Naive thymus-derived CD8-positive, alpha-beta T cell (primary cell): ENCODE measurements at regions not wholly inside any gene's neighbourhood (a gene's known extent, or its start where the extent isn't known, plus 50 kb on each side); places are given as distances from the start of the nearest gene placed in this dataset.

Source experiments
- ATAC-seq, 2 donors: fragments of 150-1000 bp; cut with Tn5 transposase in 1 of 2; sonication (Bioruptor Pico), chemical (Tn5 transposase) in 1 of 2; 1 replicate in 1 of 2; 2 replicates in 1 of 2; pipeline ENCODE4 v1.10.0; 2021; ENCODE audit warnings: mild to moderate bottlenecking in 2 of 2, moderate library complexity in 2 of 2
- POLR2A ChIA-PET: fragments of 350-600 bp; sonication (Branson Sonifier 250); formaldehyde crosslinking; loops from one replicate; lab custom pipeline; 2021; ENCODE audit warnings: antibody characterized with exemption; lab: Charles Lee
- DNase-seq, 10 donors: peaks; one replicate each; pipeline versions ENCODE4 v3.0.0 to v3.0.0-alpha.2; 2020 to 2022
- H3K27ac Mint-ChIP-seq, 10 donors: one replicate each; pipeline ENCODE4 v1.8.0; 2020 to 2022; ENCODE audit warnings: mild to moderate bottlenecking in 10 of 10, mixed read lengths in 10 of 10, moderate library complexity in 4 of 10, inconsistent platforms in 1 of 10
- H3K27me3 Mint-ChIP-seq, 5 donors: one replicate each; pipeline ENCODE4 v1.8.0; 2021 to 2022; ENCODE audit warnings: mixed read lengths in 5 of 5
- H3K36me3 Mint-ChIP-seq, 3 donors: one replicate each; pipeline ENCODE4 v1.8.0; 2020 to 2022; ENCODE audit warnings: mixed read lengths in 3 of 3, mild to moderate bottlenecking in 2 of 3, inconsistent platforms in 1 of 3
- H3K4me1 Mint-ChIP-seq, 4 donors: one replicate each; pipeline ENCODE4 v1.8.0; 2021 to 2022; ENCODE audit warnings: mixed read lengths in 4 of 4
- H3K4me3 Mint-ChIP-seq, 10 donors: one replicate each; pipeline ENCODE4 v1.8.0; 2020 to 2022; ENCODE audit warnings: mild to moderate bottlenecking in 10 of 10, mixed read lengths in 10 of 10, moderate library complexity in 6 of 10, inconsistent platforms in 1 of 10
- H3K9me3 Mint-ChIP-seq, 9 donors: one replicate each; pipeline ENCODE4 v1.8.0; 2020 to 2022; ENCODE audit warnings: mixed read lengths in 9 of 9, mild to moderate bottlenecking in 3 of 9, inconsistent platforms in 1 of 9, moderate library complexity in 1 of 9

DNA sequence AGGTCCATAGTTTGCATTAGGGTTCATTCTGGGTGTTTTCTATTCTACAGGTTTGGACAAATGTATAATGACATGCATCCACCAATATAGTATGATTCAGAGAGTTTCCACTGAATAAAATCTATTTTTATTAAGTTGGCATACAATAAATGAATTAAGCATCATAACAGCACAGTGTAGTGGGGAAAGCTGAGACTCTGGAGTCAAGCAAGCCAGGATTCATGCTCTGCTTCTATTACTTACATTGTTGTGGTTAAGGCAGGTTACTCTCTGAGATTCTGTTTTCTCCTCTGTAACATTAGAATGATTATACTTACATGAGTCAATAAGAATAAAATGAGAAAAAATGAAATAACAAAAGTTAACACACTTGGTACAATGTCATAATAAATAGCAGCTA is 131.3 kb downstream of the SLC30A10 start:
- Mint-ChIP-seq H3K27me3 (peaks cover 2 to 28% (median 14%) of the 10 kb centered on the region in 5 donors), H3K9me3 (peaks cover 0 to 11% (median 0%) of the 10 kb centered on the region in 9 donors), H3K4me3 (no peak overlapping the region), H3K4me1 (no peaks in the 10 kb centered on the region), H3K36me3 (no peaks in the 10 kb centered on the region), H3K27ac (no peak overlapping the region)
- ATAC-seq (no peak), DNase-seq (no peak)
- POLR2A ChIA-PET: no interaction called here

DNA sequence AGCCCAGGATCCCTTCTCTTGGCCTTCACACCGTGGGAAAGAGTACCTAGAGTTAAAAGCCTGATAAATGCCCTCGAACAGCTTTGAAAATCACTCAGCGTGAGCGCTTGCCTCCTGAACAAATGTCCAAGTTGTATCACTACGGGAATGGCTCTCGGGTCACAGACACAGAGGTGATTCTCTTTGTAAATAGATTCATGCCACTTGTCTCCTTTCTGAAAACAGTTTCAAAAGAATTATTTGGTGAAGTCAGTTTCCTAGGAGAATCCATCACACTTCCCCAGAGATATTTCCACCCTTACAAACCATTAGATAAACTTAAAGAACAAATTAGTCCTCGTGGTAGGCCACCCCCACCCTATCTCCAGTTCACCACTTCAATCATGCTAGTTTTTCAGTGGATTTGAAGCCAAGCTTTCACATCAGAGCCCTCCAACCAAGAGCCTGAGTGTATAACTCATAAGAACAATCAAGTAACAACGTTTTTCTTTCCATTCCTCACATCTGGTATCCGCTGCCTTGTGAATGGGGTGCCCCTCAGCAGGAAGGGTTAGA is 132.9 kb downstream of the SLC30A10 start:
- peaks cover 0 to 8% (median 0%) of the 10 kb centered on the region in 9 donors for H3K9me3 Mint-ChIP-seq
- H3K4me3 Mint-ChIP-seq: no peak overlapping the region
- no peak for DNase-seq
- no peak for ATAC-seq
- POLR2A ChIA-PET: no interaction called here
- H3K27ac Mint-ChIP-seq: no peak overlapping the region
- no peaks in the 10 kb centered on the region for H3K36me3 Mint-ChIP-seq
- no peaks in the 10 kb centered on the region for H3K4me1 Mint-ChIP-seq
- peaks cover 2 to 28% (median 14%) of the 10 kb centered on the region in 5 donors for H3K27me3 Mint-ChIP-seq

DNA sequence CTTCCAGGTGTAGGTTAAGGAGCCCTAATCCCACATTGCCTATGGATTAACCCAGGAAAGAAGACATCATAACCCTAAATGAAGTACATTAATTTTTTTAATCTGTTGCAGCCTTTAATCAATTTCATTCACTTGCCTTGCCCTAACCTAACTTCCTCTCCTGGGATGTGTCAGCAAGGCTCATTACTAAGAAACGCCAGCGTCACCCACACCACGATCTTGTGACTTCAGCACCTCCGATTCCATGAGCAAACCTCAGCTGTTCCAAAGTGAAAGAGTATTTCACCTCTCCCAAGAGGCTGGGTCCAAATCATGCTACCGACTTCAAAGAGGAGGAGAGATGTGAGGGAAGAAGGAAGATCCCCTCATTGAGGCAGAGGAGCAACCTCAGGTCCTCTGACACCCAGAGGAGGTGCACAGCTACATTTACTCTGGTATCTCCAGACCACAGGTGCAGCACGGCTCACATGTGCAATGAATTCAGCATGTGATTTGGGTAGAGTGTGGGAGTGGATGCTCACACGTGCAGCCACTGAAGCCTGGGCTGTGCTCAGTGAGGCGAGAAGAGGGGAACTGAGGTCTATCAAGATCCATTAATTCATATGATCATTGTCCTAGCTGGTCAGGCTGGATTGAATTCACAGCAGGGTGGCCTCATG is 134.1 kb downstream of the SLC30A10 start:
- H3K36me3 Mint-ChIP-seq: no peaks in the 10 kb centered on the region
- no peak overlapping the region for H3K27ac Mint-ChIP-seq
- H3K27me3 Mint-ChIP-seq: peaks cover 2 to 28% (median 14%) of the 10 kb centered on the region in 5 donors
- peaks cover 0 to 4% (median 0%) of the 10 kb centered on the region in 9 donors for H3K9me3 Mint-ChIP-seq
- DNase-seq: no peak
- H3K4me1 Mint-ChIP-seq: no peaks in the 10 kb centered on the region
- no peak overlapping the region for H3K4me3 Mint-ChIP-seq
- POLR2A ChIA-PET: no interaction called here
- ATAC-seq: no peak

DNA sequence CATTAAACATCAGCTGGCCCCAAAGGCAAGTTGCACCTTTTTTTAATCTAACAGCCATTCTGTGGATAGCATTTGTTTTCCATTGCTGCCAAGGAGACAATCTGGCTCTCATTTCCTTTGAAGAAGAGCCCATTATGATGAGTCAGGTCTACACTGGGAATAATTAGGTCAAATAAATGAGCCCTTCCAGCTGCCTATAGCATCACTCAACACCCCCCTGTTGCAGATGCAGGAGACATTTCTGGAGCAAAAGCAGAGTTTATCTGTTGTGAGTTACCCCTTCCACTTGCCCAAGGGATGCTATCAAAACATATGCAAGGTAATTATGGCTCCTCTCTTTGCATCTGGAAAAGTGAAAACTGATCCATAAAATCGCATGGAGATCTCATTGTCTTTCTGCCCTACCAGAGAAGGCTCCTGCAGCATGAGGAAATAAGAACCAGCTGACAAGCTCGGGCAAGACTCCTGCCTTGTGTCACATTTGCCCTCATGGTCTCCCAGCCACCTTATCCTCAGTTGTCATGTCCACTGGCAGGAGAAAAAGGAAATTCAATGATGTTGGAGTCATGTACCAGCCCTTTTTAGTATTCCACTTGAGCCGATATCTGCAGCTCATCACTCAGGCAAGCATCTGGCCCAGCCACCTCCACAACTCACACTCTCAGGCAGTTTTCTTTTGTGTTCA is 135.9 kb downstream of the SLC30A10 start:
- H3K9me3 Mint-ChIP-seq: peaks cover 0 to 4% (median 0%) of the 10 kb centered on the region in 9 donors
- no peak for ATAC-seq
- no peak overlapping the region for H3K4me3 Mint-ChIP-seq
- no peaks in the 10 kb centered on the region for H3K36me3 Mint-ChIP-seq
- H3K27me3 Mint-ChIP-seq: peaks cover 2 to 28% (median 17%) of the 10 kb centered on the region in 5 donors
- no peak for DNase-seq
- POLR2A ChIA-PET: no interaction called here
- H3K27ac Mint-ChIP-seq: peak overlapping the region in 1 of 10 donors; percentile 57
- no peaks in the 10 kb centered on the region for H3K4me1 Mint-ChIP-seq

DNA sequence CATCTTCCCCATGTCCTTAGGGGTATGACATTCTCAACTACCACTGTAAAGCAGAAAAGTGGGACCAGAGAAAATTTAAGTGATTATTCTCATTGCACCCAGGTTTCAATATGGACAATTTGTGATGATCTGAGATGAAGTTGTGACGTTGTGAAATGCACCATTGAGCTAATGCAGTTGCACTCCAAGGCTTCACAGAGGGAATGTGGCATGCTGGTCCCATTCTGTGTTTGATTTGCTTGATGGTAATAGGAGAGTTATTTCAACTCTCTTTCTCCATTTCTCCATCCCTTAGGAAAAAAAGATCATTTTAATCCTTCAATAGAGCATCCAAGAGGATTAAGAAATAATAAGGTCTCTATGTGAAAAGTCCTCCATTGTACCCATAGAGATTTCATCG is 136.6 kb downstream of the SLC30A10 start:
- Mint-ChIP-seq H3K4me1 (no peaks in the 10 kb centered on the region), H3K9me3 (peaks cover 0 to 4% (median 0%) of the 10 kb centered on the region in 9 donors), H3K27ac (no peak overlapping the region), H3K4me3 (no peak overlapping the region), H3K27me3 (peaks cover 2 to 28% (median 17%) of the 10 kb centered on the region in 5 donors), H3K36me3 (no peaks in the 10 kb centered on the region)
- ATAC-seq (no peak), DNase-seq (no peak)
- POLR2A ChIA-PET: no interaction called here

DNA sequence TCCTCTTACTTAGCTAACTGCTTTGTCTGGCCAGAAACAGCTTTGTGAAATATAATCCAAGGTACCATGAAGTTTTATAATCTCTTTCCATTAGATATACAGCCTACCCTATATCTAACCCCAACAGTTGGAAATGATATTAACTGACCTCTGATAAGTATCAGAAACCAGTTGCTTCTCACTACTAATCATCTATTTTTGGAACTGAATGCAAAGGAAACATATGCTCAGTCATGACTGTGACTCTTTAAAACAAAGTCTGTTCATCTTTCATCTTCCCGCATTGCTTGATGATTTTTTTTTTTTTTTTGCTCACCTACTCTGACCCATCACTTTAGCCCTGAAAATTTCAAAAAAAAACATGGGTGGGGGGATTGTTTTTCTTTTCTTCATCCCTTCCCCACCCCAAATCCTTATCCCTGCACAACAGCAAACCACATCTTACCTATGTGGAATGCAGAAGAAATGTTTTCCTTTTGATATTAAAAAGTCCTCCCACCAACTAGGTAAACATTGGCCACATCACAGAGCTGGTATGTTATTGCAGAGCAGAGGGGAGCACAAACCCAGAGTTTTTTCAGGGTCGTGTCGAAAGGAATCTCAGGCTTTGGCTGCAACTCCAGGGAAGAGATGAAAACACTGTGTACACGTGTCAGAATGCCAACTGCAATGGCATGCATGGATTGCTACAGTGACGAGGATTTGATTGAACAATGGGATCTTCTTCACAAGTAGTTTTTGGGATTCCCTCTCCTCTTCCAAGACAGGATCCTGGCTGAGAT is 137.3 kb downstream of the SLC30A10 start:
- Mint-ChIP-seq H3K9me3 (peaks cover 0 to 4% (median 0%) of the 10 kb centered on the region in 9 donors), H3K27me3 (peaks cover 2 to 28% (median 18%) of the 10 kb centered on the region in 5 donors), H3K4me1 (no peaks in the 10 kb centered on the region), H3K36me3 (no peaks in the 10 kb centered on the region), H3K4me3 (no peak overlapping the region), H3K27ac (no peak overlapping the region)
- no peak for DNase-seq
- no peak for ATAC-seq
- POLR2A ChIA-PET: no interaction called here

DNA sequence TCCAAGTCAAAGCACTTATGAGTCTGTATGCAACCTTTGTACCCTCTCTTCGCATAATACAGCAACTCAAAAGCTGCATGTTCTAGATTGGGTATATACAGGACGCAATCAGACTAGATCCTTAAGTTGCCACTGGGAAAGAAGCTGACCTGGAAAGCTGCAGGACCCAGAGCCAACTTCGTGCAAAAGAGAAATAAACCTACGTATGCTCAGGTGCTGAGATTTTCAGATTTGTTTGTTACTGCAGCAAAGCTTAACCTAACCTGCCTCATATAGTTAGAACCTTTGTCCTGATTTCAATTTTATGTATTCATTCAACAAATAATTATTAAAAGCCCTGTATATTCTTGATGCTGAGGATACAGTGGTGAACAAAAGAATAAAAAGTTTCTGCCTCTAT is 139.7 kb downstream of the SLC30A10 start:
- ATAC-seq (no peak), DNase-seq (no peak)
- Mint-ChIP-seq H3K4me3 (no peak overlapping the region), H3K36me3 (no peaks in the 10 kb centered on the region), H3K9me3 (peaks cover 0 to 4% (median 2%) of the 10 kb centered on the region in 9 donors), H3K27me3 (peaks cover 2 to 13% (median 6%) of the 10 kb centered on the region in 5 donors), H3K4me1 (peaks cover 0 to 7% (median 0%) of the 10 kb centered on the region in 4 donors), H3K27ac (no peak overlapping the region)
- POLR2A ChIA-PET: no interaction called here

DNA sequence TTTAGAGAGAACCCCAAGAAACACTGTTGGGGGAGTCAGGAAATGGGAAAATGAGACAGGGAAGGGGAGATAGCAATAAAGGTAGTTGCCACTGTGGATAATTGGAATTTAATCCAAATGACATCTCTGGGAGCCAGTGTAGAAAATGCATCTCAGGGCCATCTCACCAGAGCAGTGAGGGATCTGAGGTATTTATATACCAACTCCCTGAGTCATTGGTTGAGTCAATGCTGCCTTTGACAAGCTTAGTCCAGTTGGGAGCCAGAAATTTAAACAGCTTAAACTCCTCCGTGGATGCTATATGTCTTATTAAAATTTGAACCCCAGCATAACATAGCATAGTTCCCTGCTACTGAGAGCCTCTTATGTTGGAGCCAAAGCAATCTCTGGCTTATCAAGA is 140.3 kb downstream of the SLC30A10 start:
- no peak for ATAC-seq
- H3K4me3 Mint-ChIP-seq: no peak overlapping the region
- POLR2A ChIA-PET: no interaction called here
- no peak overlapping the region for H3K27ac Mint-ChIP-seq
- H3K36me3 Mint-ChIP-seq: no peaks in the 10 kb centered on the region
- peaks cover 0 to 7% (median 0%) of the 10 kb centered on the region in 4 donors for H3K4me1 Mint-ChIP-seq
- peaks cover 4 to 17% (median 5%) of the 10 kb centered on the region in 5 donors for H3K27me3 Mint-ChIP-seq
- DNase-seq: no peak
- peaks cover 0 to 10% (median 2%) of the 10 kb centered on the region in 9 donors for H3K9me3 Mint-ChIP-seq

DNA sequence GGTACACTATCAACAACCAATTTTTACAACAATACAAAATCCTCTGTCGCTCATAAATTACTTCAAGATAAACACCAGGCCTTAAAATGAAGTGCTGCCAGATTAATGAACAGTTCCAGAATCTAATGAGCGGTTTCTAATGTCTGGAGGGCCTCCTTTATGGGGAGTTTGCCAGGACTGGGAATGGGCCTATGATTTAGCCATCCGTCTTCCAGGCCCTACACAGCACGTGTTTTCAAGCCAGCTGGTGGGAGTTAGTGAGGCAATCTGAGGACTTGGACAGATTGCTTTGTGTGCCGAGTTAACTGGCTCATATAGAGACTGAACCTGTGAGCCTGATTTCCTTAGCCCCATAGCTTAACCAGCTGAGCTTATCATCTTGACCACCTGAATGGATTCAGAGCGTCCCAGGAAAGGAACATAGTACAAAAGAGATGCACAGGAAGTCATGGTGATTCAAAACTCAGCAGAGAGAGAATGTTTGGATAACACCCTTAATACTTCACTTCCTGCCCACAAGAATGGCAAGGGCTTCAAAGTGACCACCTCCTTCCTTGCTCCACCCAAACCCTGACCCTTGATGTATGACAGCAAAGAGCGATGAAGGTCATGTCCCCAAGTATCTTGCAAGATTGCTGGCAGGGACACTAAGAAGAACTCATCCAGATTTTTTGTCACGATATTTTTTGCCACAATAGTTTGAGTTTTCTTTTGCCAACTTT is 143.5 kb downstream of the SLC30A10 start:
- Mint-ChIP-seq H3K4me3 (no peak overlapping the region), H3K9me3 (peaks cover 0 to 10% (median 3%) of the 10 kb centered on the region in 9 donors), H3K36me3 (no peaks in the 10 kb centered on the region), H3K27me3 (peaks cover 0 to 14% (median 8%) of the 10 kb centered on the region in 5 donors), H3K4me1 (peaks cover 0 to 7% (median 0%) of the 10 kb centered on the region in 4 donors), H3K27ac (no peak overlapping the region)
- POLR2A ChIA-PET: no interaction called here
- DNase-seq (no peak), ATAC-seq (no peak)

DNA sequence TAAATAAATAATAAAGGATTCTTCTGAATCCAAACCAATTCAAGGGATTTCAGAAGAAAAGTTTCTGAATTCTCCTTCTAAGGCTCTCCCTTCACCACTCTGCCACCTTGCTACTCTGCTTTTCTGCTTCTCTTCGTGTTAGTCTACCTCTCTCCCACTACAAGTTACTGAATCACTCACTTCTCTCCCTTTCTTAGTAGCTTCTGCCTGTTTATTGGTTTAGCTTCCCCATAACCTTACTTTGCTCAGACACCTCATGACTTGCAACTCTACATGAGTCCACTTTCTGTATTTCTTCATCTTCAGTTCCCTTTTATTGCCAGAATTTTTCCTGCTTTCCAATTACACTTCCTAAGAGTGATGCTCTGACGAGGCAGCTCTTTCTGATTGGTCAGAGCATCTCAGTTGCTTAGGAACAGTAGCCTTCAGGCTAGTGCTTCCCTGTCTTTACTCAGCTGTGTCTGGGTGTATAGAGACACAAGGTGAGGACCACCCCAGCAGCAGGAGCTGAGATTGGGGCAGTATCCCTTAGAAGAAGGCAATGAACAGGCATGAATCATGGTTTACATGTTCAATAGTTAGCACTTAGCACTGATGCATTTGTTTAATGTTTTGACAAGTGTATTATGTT is 144.6 kb downstream of the SLC30A10 start:
- no peak overlapping the region for H3K27ac Mint-ChIP-seq
- peaks cover 0 to 10% (median 2%) of the 10 kb centered on the region in 9 donors for H3K9me3 Mint-ChIP-seq
- no peak overlapping the region for H3K4me3 Mint-ChIP-seq
- H3K36me3 Mint-ChIP-seq: no peaks in the 10 kb centered on the region
- peaks cover 0 to 7% (median 0%) of the 10 kb centered on the region in 4 donors for H3K4me1 Mint-ChIP-seq
- DNase-seq: no peak
- ATAC-seq: no peak
- POLR2A ChIA-PET: no interaction called here
- H3K27me3 Mint-ChIP-seq: peaks cover 0 to 18% (median 10%) of the 10 kb centered on the region in 5 donors

DNA sequence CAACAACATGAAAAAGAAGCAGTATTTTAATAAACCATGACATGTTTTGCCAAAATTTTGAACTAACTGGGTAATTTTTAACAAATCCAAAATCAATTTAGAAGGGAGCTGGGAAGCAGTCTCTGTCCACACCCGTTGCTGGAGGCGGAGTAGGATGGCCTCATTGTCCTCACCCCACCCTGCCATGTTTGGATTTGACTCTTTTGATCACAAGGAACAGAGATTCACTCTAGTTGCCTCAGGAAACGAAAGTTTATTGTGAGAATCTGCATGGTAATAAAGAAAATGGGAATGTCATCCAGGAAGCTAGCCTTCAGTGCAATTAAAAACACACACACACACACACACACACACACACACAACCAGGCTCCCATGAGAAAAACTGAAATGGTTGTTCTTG is 145.4 kb downstream of the SLC30A10 start:
- Mint-ChIP-seq H3K4me3 (no peak overlapping the region), H3K27ac (no peak overlapping the region), H3K27me3 (peaks cover 0 to 18% (median 10%) of the 10 kb centered on the region in 5 donors), H3K4me1 (peaks cover 0 to 7% (median 0%) of the 10 kb centered on the region in 4 donors), H3K36me3 (no peaks in the 10 kb centered on the region), H3K9me3 (peaks cover 0 to 10% (median 2%) of the 10 kb centered on the region in 9 donors)
- ATAC-seq: no peak
- POLR2A ChIA-PET: no interaction called here
- no peak for DNase-seq

DNA sequence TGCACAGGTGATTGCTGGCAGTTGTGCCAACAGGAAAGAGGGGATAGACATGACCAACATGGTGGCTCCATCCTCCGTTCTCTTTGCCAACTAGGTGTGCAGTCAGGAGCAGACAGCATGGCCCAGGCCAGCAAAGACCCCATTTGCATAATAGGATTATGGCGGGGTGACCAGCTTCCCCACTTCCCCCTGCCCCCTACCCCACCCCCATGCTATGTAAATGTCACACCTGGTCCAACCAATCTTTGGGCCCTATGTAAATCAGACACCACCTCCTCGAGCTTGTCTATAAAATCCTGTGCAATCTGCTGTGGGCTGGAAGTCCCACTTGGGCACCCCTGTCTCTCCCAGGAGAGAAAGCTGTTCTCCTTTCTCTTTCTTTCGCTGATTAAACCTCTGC is 146.0 kb downstream of the SLC30A10 start:
- H3K27me3 Mint-ChIP-seq: peaks cover 0 to 16% (median 10%) of the 10 kb centered on the region in 5 donors
- no peak overlapping the region for H3K4me3 Mint-ChIP-seq
- ATAC-seq (no peak), DNase-seq (no peak)
- H3K9me3 Mint-ChIP-seq: peaks cover 0 to 10% (median 4%) of the 10 kb centered on the region in 9 donors
- no peak overlapping the region for H3K27ac Mint-ChIP-seq
- POLR2A ChIA-PET: no interaction called here
- H3K36me3 Mint-ChIP-seq: no peaks in the 10 kb centered on the region
- H3K4me1 Mint-ChIP-seq: peaks cover 0 to 7% (median 0%) of the 10 kb centered on the region in 4 donors
